ENCODE measurements at regions not wholly inside any gene's neighbourhood (a gene's known extent, or its start where the extent isn't known, plus 50 kb on each side); places are given as distances from the start of the nearest gene placed in this dataset.

DNA sequence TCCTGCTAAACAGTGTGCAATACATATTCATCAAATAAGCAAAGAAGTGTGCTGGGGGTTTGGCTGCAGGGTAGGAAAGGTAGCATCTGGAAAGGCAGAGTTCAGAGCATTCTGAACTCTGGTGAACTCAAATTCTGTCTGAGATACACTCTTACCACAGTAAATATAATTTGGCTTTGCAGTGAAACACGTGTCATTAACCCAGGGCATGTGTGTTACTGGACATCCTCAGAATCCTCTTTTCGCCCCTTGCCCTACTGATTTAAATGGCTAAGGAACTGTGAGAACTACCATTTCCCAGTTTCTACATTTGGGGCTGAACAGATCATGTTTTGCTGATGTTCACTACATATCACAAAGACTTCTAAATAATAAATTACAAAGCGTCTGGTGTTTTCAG lies 562.8 kb upstream of the SGCG start:
- H3K36me3 ChIP-seq (ENCODE audit: control insufficient read depth in 4 of 4, insufficient read depth in 4 of 4, low read length in 3 of 4): no peaks in the 10 kb centered on the region
- no peak for DNase-seq
- 83% methylated on average over 2 of the region's 3 CpGs for WGBS (ENCODE audit: insufficient coverage)
- H3K27me3 ChIP-seq (replicated peaks in 2 of 5; ENCODE audit: control insufficient read depth in 4 of 5, insufficient read depth in 5 of 5, low read length in 4 of 5): no peaks in the 10 kb centered on the region
- ChIA-PET CTCF (no interaction called here), POLR2A (no interaction called here)
- no peak overlapping the region for H3K27ac ChIP-seq (ENCODE audit: insufficient read depth in 1 of 2, low read depth in 1 of 2, low read length in 2 of 2, poor library complexity in 1 of 2, severe bottlenecking in 2 of 2)
- no peak overlapping the region for H3K4me3 ChIP-seq (ENCODE audit: control insufficient read depth in 1 of 7, extremely low read depth in 1 of 7, insufficient read depth in 4 of 7, low read depth in 2 of 7, low read length in 6 of 7)
- H3K4me1 ChIP-seq (ENCODE audit: control extremely low read depth in 1 of 4, control insufficient read depth in 4 of 4, insufficient read depth in 4 of 4, low read length in 3 of 4): no peaks in the 10 kb centered on the region
- no peaks in the 10 kb centered on the region for H3K9me3 ChIP-seq (ENCODE audit: control extremely low read depth in 1 of 5, control insufficient read depth in 4 of 5, insufficient read depth in 2 of 5, low read depth in 1 of 5, low read length in 4 of 5)

DNA sequence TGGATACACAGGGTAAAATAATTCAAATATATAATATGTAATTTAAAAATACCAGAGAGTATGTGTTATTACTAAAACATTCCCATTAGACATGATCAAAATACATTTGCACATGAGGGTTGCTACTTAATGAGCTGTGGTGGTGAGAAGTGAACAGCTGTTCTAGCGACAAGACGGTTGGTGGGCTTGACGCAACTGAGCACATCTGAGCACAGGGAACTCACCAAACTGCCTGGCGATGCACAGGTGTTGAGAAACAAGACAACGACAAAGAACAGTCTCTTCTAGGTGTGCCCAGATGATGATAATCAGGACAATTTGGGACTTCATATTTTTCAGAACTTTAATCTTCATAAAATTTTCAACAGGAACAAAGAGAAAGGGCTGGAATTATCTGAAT lies 555.1 kb upstream of the SGCG start:
- Histone ChIP-seq H3K4me1 (ENCODE audit: control extremely low read depth in 1 of 4, control insufficient read depth in 4 of 4, insufficient read depth in 4 of 4, low read length in 3 of 4) (no peaks in the 10 kb centered on the region), H3K36me3 (ENCODE audit: control insufficient read depth in 4 of 4, insufficient read depth in 4 of 4, low read length in 3 of 4) (no peaks in the 10 kb centered on the region), H3K27ac (ENCODE audit: insufficient read depth in 1 of 2, low read depth in 1 of 2, low read length in 2 of 2, poor library complexity in 1 of 2, severe bottlenecking in 2 of 2) (no peak overlapping the region), H3K9me3 (ENCODE audit: control extremely low read depth in 1 of 5, control insufficient read depth in 4 of 5, insufficient read depth in 2 of 5, low read depth in 1 of 5, low read length in 4 of 5) (peaks cover 0 to 2% (median 0%) of the 10 kb centered on the region in 5 experiments), H3K27me3 (replicated peaks in 2 of 5; ENCODE audit: control insufficient read depth in 4 of 5, insufficient read depth in 5 of 5, low read length in 4 of 5) (no peaks in the 10 kb centered on the region), H3K4me3 (ENCODE audit: control insufficient read depth in 1 of 7, extremely low read depth in 1 of 7, insufficient read depth in 4 of 7, low read depth in 2 of 7, low read length in 6 of 7) (no peak overlapping the region)
- POLR2A ChIA-PET: interaction anchor here (0.6 kb wide), 1 partner anchor 531 kb away, joined by 4 read pairs; no protein-coding TSS in a partner anchor
- 100% methylated on average over 4 of the region's 5 CpGs for WGBS (ENCODE audit: insufficient coverage)
- no peak for DNase-seq
- CTCF ChIA-PET: no interaction called here

- Histone ChIP-seq H3K36me3 (ENCODE audit: control insufficient read depth in 4 of 4, insufficient read depth in 4 of 4, low read length in 3 of 4) (no peaks in the 10 kb centered on the region), H3K9me3 (ENCODE audit: control extremely low read depth in 1 of 5, control insufficient read depth in 4 of 5, insufficient read depth in 2 of 5, low read depth in 1 of 5, low read length in 4 of 5) (no peaks in the 10 kb centered on the region), H3K4me3 (ENCODE audit: control insufficient read depth in 1 of 7, extremely low read depth in 1 of 7, insufficient read depth in 4 of 7, low read depth in 2 of 7, low read length in 6 of 7) (no peak overlapping the region), H3K4me1 (ENCODE audit: control extremely low read depth in 1 of 4, control insufficient read depth in 4 of 4, insufficient read depth in 4 of 4, low read length in 3 of 4) (no peaks in the 10 kb centered on the region), H3K27me3 (replicated peaks in 2 of 5; ENCODE audit: control insufficient read depth in 4 of 5, insufficient read depth in 5 of 5, low read length in 4 of 5) (no peaks in the 10 kb centered on the region), H3K27ac (ENCODE audit: insufficient read depth in 1 of 2, low read depth in 1 of 2, low read length in 2 of 2, poor library complexity in 1 of 2, severe bottlenecking in 2 of 2) (no peak overlapping the region)
- POLR2A ChIA-PET: no interaction called here
- DNase-seq: no peak
- CTCF ChIA-PET: no interaction called here
- 100% methylated on average over 1 of the region's 2 CpGs for WGBS (ENCODE audit: insufficient coverage)
Measured at GRCh38 chr13:22629374-22629773, 551.4 kb upstream of the SGCG start.

- H3K36me3 ChIP-seq (ENCODE audit: control insufficient read depth in 4 of 4, insufficient read depth in 4 of 4, low read length in 3 of 4): no peaks in the 10 kb centered on the region
- H3K4me3 ChIP-seq (ENCODE audit: control insufficient read depth in 1 of 7, extremely low read depth in 1 of 7, insufficient read depth in 4 of 7, low read depth in 2 of 7, low read length in 6 of 7): no peak overlapping the region
- H3K4me1 ChIP-seq (ENCODE audit: control extremely low read depth in 1 of 4, control insufficient read depth in 4 of 4, insufficient read depth in 4 of 4, low read length in 3 of 4): no peaks in the 10 kb centered on the region
- ChIA-PET CTCF (no interaction called here), POLR2A (no interaction called here)
- H3K27ac ChIP-seq (ENCODE audit: insufficient read depth in 1 of 2, low read depth in 1 of 2, low read length in 2 of 2, poor library complexity in 1 of 2, severe bottlenecking in 2 of 2): no peak overlapping the region
- H3K9me3 ChIP-seq (ENCODE audit: control extremely low read depth in 1 of 5, control insufficient read depth in 4 of 5, insufficient read depth in 2 of 5, low read depth in 1 of 5, low read length in 4 of 5): peaks cover 0 to 1% (median 0%) of the 10 kb centered on the region in 5 experiments
- WGBS (ENCODE audit: insufficient coverage): 98% methylated on average over 5 of the region's 8 CpGs
- H3K27me3 ChIP-seq (replicated peaks in 2 of 5; ENCODE audit: control insufficient read depth in 4 of 5, insufficient read depth in 5 of 5, low read length in 4 of 5): no peaks in the 10 kb centered on the region
- no peak for DNase-seq
Measured at GRCh38 chr13:22642088-22642487, 538.7 kb upstream of the SGCG start.

GRCh38 chr13:22644941-22645340 lies 535.8 kb upstream of the SGCG start:
- Histone ChIP-seq H3K9me3 (ENCODE audit: control extremely low read depth in 1 of 5, control insufficient read depth in 4 of 5, insufficient read depth in 2 of 5, low read depth in 1 of 5, low read length in 4 of 5) (no peaks in the 10 kb centered on the region), H3K36me3 (ENCODE audit: control insufficient read depth in 4 of 4, insufficient read depth in 4 of 4, low read length in 3 of 4) (no peaks in the 10 kb centered on the region), H3K4me1 (ENCODE audit: control extremely low read depth in 1 of 4, control insufficient read depth in 4 of 4, insufficient read depth in 4 of 4, low read length in 3 of 4) (no peaks in the 10 kb centered on the region), H3K27ac (ENCODE audit: insufficient read depth in 1 of 2, low read depth in 1 of 2, low read length in 2 of 2, poor library complexity in 1 of 2, severe bottlenecking in 2 of 2) (no peak overlapping the region), H3K4me3 (ENCODE audit: control insufficient read depth in 1 of 7, extremely low read depth in 1 of 7, insufficient read depth in 4 of 7, low read depth in 2 of 7, low read length in 6 of 7) (no peak overlapping the region), H3K27me3 (replicated peaks in 2 of 5; ENCODE audit: control insufficient read depth in 4 of 5, insufficient read depth in 5 of 5, low read length in 4 of 5) (no peaks in the 10 kb centered on the region)
- no peak for DNase-seq
- 91% methylated on average over 4 of the region's 4 CpGs for WGBS (ENCODE audit: insufficient coverage)
- POLR2A ChIA-PET: no interaction called here
- CTCF ChIA-PET: no interaction called here

GRCh38 chr13:22647156-22647850 lies 533.5 kb upstream of the SGCG start:
- POLR2A ChIA-PET: no interaction called here
- no peaks in the 10 kb centered on the region for H3K27me3 ChIP-seq (replicated peaks in 2 of 5; ENCODE audit: control insufficient read depth in 4 of 5, insufficient read depth in 5 of 5, low read length in 4 of 5)
- DNase-seq: no peak
- H3K27ac ChIP-seq (ENCODE audit: insufficient read depth in 1 of 2, low read depth in 1 of 2, low read length in 2 of 2, poor library complexity in 1 of 2, severe bottlenecking in 2 of 2): no peak overlapping the region
- H3K4me3 ChIP-seq (ENCODE audit: control insufficient read depth in 1 of 7, extremely low read depth in 1 of 7, insufficient read depth in 4 of 7, low read depth in 2 of 7, low read length in 6 of 7): no peak overlapping the region
- H3K4me1 ChIP-seq (ENCODE audit: control extremely low read depth in 1 of 4, control insufficient read depth in 4 of 4, insufficient read depth in 4 of 4, low read length in 3 of 4): no peaks in the 10 kb centered on the region
- no peaks in the 10 kb centered on the region for H3K9me3 ChIP-seq (ENCODE audit: control extremely low read depth in 1 of 5, control insufficient read depth in 4 of 5, insufficient read depth in 2 of 5, low read depth in 1 of 5, low read length in 4 of 5)
- CTCF ChIA-PET: no interaction called here
- no peaks in the 10 kb centered on the region for H3K36me3 ChIP-seq (ENCODE audit: control insufficient read depth in 4 of 4, insufficient read depth in 4 of 4, low read length in 3 of 4)

GRCh38 chr13:22648320-22648801 lies 532.4 kb upstream of the SGCG start:
- H3K4me3 ChIP-seq (ENCODE audit: control insufficient read depth in 1 of 7, extremely low read depth in 1 of 7, insufficient read depth in 4 of 7, low read depth in 2 of 7, low read length in 6 of 7): no peak overlapping the region
- H3K36me3 ChIP-seq (ENCODE audit: control insufficient read depth in 4 of 4, insufficient read depth in 4 of 4, low read length in 3 of 4): no peaks in the 10 kb centered on the region
- H3K4me1 ChIP-seq (ENCODE audit: control extremely low read depth in 1 of 4, control insufficient read depth in 4 of 4, insufficient read depth in 4 of 4, low read length in 3 of 4): no peaks in the 10 kb centered on the region
- WGBS (ENCODE audit: insufficient coverage): 75% methylated on average over 7 of the region's 7 CpGs
- ChIA-PET CTCF (interaction anchor here (0.8 kb wide), 1 partner anchor 43 kb away, joined by 3 read pairs; no protein-coding TSS in a partner anchor), POLR2A (no interaction called here)
- no peaks in the 10 kb centered on the region for H3K9me3 ChIP-seq (ENCODE audit: control extremely low read depth in 1 of 5, control insufficient read depth in 4 of 5, insufficient read depth in 2 of 5, low read depth in 1 of 5, low read length in 4 of 5)
- no peaks in the 10 kb centered on the region for H3K27me3 ChIP-seq (replicated peaks in 2 of 5; ENCODE audit: control insufficient read depth in 4 of 5, insufficient read depth in 5 of 5, low read length in 4 of 5)
- H3K27ac ChIP-seq (ENCODE audit: insufficient read depth in 1 of 2, low read depth in 1 of 2, low read length in 2 of 2, poor library complexity in 1 of 2, severe bottlenecking in 2 of 2): no peak overlapping the region
- no peak for DNase-seq

Data from common myeloid progenitor, CD34-positive (primary cell).